SH-SY5Y (cell line): ENCODE measurements at regions not wholly inside any gene's neighbourhood (a gene's known extent, or its start where the extent isn't known, plus 50 kb on each side); places are given as distances from the start of the nearest gene placed in this dataset.

ENCODE experiments used
- GATA2 ChIP-seq: IDR thresholded peaks from 2 replicates; pipeline ENCODE4 v1.6.1; 2011; ENCODE audit warnings: mild to moderate bottlenecking, low read depth, low read length
- GATA3 ChIP-seq: IDR thresholded peaks from 2 replicates; pipeline ENCODE4 v1.6.1; 2011; ENCODE audit warnings: low read depth, mild to moderate bottlenecking, low read length, moderate library complexity

DNA sequence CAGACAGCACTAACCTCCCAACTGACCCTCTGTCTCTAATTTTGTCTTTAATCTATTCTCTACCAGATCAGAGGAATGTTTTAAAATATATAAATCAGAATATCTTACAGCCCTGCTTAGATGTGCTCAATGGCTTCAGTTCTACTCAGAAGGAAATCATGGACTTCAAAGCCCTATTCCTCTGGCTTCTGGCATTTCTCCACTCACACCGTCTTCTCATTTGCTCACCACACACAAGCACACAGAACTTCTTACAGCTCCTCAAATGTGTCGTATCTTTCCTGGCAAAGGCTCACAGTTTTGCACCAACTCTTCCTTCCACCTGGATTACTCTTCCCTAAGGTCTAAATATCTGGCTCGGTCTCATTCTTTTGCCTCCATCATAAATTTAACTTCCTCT is 71.6 kb upstream of the NUDT7 start:
- TF ChIP-seq GATA2 (no peak), GATA3 (no peak)
